ENCODE measurements at regions not wholly inside any gene's neighbourhood (a gene's known extent, or its start where the extent isn't known, plus 50 kb on each side); places are given as distances from the start of the nearest gene placed in this dataset.
A peak's percentile ranks its signal among the peaks of the same experiment; 100 is the strongest.

DNA sequence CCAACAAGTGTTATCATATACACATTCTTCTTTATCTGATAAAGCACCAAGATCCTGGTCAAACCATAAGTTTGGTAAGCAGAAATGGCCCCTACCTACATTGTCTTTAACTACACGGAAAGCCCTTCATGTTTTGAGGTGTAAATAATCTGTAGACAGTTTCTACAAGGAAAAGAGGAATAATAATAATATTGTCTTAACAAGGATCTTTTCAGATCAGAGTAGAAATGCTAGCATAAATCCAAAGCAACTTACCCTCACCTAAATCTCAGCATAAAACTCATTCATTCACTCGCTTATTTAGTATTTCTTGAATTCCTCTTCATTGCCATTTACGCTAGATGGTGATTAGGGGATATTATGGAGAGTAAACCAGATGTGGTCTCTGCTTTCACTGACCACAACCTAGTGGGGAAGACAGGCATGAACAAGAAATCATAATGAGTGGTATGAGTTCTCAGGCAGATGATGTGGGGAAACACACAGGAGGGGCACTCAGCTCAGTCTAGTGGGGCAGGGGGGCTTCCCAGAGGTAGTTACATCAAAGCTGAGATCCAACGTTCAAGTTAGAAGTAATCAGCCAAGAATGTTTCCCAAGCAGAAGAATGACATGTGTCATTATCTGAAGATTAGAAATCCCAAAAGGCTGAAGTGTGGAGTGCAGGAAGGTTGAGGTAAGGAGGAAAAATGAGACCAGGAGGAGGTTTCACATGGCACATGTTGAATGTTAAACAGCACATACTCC, 65.4 kb upstream of the ZC3H12C start:
- no peak for DNase-seq (ENCODE audit: low read depth)

DNA sequence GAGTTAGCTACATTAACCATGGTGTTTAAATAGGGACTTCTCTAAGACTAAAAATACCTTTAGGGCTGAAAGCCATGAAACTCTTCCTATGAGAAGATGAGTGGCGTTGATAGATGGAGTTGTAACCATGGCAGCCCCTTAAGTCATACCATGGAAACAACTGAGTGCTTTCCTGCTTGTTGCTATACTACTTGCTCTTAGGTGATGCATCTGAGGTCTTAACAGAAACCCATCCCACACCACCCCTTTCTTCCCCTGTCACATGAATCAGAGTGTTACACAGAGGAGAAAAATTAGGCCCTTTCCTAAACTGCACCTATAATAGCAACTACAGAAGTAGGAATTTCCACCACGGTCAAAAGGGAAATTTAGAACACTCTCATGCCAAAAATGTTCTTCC, 64.3 kb upstream of the ZC3H12C start:
- peak; percentile 4 for DNase-seq (ENCODE audit: low read depth)

DNA sequence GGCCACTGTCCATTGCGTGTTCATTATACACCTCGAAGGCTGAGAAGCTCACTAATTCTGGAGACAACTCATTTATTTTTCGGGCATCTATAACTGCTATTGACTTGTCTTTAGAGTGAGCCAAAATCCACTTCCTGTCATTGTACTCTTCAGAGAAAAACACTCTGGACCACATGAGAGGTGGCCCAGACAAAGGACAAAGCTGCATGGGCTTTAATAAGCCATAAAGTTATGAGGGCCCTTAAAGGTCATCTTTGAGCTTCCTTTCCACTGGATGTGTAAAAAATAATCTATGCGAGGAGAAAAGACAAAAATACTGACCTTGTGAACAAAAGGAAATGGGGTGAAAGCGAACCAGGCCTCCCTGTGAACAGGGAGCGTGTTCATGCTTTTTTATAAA, 63.5 kb upstream of the ZC3H12C start:
- DNase-seq (ENCODE audit: low read depth) = no peak

DNA sequence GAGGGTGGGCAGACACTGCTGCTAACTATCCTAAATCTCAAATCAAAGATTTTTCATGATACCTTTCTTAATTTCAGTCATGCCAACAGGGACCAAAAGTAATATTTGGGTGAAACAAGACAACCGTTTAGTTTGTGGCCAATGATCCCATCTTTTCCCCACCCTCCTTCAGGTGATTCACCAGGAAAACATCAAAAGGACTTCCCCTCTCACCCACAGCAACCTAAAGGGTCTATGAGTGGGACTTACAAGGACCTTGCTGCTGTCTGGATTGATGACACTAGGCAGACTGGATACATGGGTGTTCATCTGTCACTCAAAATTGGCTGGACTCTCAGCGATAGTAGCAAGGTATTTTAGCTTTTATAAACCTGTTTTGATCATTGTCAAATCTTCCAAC, 62.0 kb upstream of the ZC3H12C start:
- DNase-seq (ENCODE audit: low read depth) = no peak

DNA sequence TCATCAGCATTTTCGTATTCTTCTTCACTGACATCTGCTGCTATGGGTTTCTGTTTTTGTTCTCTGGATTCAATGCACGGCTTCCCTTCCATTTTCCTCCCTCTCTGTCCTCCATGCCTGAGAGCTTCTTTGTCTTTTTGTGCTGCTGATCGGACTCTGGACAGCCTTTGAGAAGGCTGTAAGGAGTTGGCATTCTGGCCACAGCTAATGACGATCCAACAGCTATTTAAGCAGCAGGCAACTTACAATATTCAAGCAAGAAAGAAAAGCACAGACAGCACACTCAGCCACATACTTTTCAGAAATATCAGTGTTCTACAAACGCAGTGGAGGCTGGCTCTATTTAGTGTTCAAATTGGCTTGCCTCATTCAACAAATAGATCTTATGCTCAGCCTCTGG, 60.9 kb upstream of the ZC3H12C start:
- DNase-seq (ENCODE audit: low read depth) = no peak

DNA sequence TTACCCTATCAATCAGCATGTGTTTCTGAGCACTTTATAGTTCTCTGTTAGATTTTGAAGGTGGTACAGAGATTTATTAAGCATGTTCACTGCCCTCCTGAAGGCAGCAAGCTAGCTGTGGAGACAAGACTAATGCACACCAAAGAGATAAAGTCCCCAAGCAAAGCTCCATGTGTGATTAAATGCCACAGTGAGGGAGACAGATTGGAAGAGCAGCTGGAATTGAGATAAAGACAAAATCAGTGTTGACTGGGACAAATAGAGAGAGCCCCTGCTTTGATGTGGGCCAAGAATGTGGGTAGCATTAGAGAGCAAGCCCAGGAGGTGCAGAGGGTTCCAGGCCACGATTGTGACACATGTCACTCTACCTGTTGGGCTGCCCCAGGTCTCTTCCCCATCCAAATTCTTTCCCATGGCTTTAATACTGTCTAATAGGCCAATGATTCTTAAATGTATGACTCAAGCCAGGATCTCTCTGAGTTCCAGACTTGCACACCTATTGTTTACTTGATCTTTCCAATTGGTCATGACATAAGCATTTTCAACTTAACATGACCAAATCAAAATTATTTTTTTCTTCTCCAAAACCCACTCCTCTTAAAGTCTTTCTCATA, 60.1 kb upstream of the ZC3H12C start:
- no peak for DNase-seq (ENCODE audit: low read depth)

DNA sequence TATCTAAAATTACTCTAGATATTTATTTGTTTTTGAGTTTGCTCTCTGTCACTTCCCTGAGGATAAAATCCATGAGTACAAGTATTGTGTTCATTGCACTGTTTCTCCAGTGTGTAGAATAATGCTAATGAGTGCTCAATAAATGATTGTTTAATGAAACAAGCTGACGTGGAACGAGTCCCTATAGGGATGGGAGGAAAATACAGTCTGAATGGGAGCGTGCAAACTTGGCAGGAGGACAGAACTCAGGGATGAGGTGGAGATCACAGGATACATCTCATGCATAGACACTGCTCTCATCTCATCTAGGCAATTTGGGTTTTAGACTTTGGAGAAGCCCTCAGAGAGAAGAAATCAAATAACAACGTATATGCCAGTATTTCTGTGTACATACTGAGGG, 58.4 kb upstream of the ZC3H12C start:
- DNase-seq (ENCODE audit: low read depth) = no peak

DNA sequence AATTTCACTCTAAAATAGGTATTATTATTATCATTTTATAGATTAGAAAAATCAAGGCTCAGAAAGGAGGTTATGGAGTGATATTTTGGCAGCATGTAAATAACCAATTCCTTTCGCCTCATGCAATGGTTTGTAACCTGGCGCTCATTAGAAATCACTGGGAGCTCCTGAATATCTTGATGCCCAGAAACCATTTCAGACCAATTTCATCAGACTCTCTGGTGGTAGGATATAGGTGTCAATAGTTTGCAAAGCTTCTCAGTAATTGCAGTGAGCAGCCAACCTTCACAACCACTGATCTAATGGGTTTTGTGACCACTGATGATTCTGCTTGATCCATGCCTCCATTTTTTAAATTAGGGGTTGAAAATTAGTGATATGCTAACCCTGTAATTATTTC, 57.8 kb upstream of the ZC3H12C start:
- DNase-seq (ENCODE audit: low read depth) = no peak

DNA sequence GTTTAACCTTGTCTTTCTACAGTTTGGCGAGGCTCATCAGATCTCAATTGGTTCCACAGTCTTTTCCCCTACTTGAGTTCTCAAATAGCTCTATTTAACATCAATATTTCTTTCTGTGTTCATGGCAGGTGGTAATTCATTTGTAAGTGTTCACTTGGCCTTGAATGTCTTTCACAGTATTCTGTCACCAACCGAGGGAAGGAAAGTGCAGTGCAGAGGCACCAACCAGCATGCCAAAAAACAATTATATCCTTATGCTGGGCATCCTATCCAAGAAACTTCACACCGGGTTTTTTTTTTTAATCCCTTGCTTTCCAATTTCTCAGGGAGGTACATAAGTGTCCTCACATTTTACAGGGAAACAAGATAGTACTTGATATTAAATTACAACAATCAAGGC, 55.0 kb upstream of the ZC3H12C start:
- no peak for DNase-seq (ENCODE audit: low read depth)

Measured in amniotic epithelial cell (primary cell).